B cell (primary cell): ENCODE measurements at regions not wholly inside any gene's neighbourhood (a gene's known extent, or its start where the extent isn't known, plus 50 kb on each side); places are given as distances from the start of the nearest gene placed in this dataset.
"Not testable (repeated sequence)": the region's sequence is repeated elsewhere in the genome, so short reads cannot be mapped to it uniquely, and the experiment has no call there.

Source experiments
- EZH2 ChIP-seq: IDR thresholded peaks from 2 replicates; pipeline ENCODE4 v1.6.1; 2012; ENCODE audit warnings: borderline replicate concordance, low read depth, mild to moderate bottlenecking, moderate library complexity, low read length; ENCODE audit not compliant: insufficient read depth, poor library complexity, severe bottlenecking
- TF ChIP-seq, protein P1 (sequence below): fragments of 200-600 bp; IDR thresholded peaks from one replicate; pipeline ENCODE4 v1.8.0; 2022; ENCODE audit warnings: antibody characterized with exemption, mild to moderate bottlenecking

DNA sequence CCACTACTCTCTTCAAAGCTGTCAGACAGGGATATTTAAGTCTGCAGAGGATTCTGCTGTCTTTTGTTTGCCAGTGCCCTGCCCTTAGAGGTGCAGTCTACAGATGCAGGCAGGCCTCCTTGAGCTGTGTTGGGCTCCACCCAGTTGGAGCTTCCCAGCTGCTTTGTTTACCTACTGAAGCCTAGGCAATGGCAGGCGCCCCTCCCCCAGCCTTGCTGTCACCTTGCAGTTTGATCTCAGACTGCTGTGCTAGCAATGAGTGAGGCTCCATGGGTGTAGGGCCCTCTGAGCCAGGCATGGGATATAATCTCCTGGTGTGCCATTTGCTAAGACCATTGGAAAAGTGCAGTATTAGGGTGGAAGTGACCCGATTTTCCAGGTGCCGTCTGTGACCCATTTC, 151.3 kb upstream of the CCZ1B start:
- not testable (repeated sequence) for TF ChIP-seq EZH2
- TF ChIP-seq, protein P1, sequence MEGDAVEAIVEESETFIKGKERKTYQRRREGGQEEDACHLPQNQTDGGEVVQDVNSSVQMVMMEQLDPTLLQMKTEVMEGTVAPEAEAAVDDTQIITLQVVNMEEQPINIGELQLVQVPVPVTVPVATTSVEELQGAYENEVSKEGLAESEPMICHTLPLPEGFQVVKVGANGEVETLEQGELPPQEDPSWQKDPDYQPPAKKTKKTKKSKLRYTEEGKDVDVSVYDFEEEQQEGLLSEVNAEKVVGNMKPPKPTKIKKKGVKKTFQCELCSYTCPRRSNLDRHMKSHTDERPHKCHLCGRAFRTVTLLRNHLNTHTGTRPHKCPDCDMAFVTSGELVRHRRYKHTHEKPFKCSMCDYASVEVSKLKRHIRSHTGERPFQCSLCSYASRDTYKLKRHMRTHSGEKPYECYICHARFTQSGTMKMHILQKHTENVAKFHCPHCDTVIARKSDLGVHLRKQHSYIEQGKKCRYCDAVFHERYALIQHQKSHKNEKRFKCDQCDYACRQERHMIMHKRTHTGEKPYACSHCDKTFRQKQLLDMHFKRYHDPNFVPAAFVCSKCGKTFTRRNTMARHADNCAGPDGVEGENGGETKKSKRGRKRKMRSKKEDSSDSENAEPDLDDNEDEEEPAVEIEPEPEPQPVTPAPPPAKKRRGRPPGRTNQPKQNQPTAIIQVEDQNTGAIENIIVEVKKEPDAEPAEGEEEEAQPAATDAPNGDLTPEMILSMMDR = not testable (repeated sequence)
